GM12878 (cell line): ENCODE measurements at regions not wholly inside any gene's neighbourhood (a gene's known extent, or its start where the extent isn't known, plus 50 kb on each side); places are given as distances from the start of the nearest gene placed in this dataset.

Experiments used
- ATAC-seq: fragments of 200-7000 bp; cut with Tn5 transposase; 3 replicates; pipeline ENCODE4 v1.9.1; 2020; ENCODE audit warnings: mild to moderate bottlenecking, moderate library complexity
- BruUV-seq: library from RNA; stranded (reverse); fragments of 400-500 nt; replicated peaks from 2 replicates; lab custom pipeline; 2021; lab: Mats Ljungman, UMichigan
- CTCF ChIA-PET: fragments of 300-600 bp; sonication (Branson Sonifier 250); formaldehyde crosslinking; extraction: SDS; loops from one replicate; lab custom pipeline; 2021; ENCODE audit warnings: inconsistent platforms; lab: Yijun Ruan, JAX
- POLR2A ChIA-PET: fragments of 350-600 bp; formaldehyde crosslinking; extraction: SDS; loops from one replicate; lab custom pipeline; 2021; ENCODE audit warnings: inconsistent platforms; lab: Charles Lee
- RAD21 ChIA-PET: fragments of 300-600 bp; sonication (Branson Sonifier 250); formaldehyde crosslinking; loops from one replicate; lab custom pipeline; 2023; ENCODE audit warnings: antibody characterized with exemption; ENCODE audit not compliant: unreplicated experiment; lab: Charles Lee
- SMC1A ChIA-PET: fragments of 300-600 bp; sonication (Branson Sonifier 250); formaldehyde crosslinking; loops from one replicate; lab custom pipeline; 2023; ENCODE audit not compliant: unreplicated experiment, uncharacterized antibody; lab: Charles Lee
- DNase-seq: peaks from one replicate; pipeline ENCODE4 v3.0.0-alpha.2; 2011; ENCODE audit warnings: low read depth, low spot score
- FAIRE-seq: peaks from 3 replicates; lab custom pipeline; 2011; peaks lifted over from hg19 to GRCh38; lab: Jason Lieb, UNC
- H2AFZ ChIP-seq: 2 replicates; pipeline ENCODE4 v1.6.0; 2011; ENCODE audit warnings: low read depth, low read length, control low read depth; ENCODE audit not compliant: control insufficient read depth
- H3K27ac ChIP-seq: 2 replicates; pipeline ENCODE4 v1.5.1; 2011; ENCODE audit warnings: control low read depth; ENCODE audit not compliant: control insufficient read depth, insufficient read depth
- H3K27me3 ChIP-seq, 2 experiments: replicated peaks in 1 of 2; 2 replicates each; pipeline versions ENCODE4 v1.6.0 to v1.6.1; 2011; ENCODE audit warnings: low read length in 1 of 2; ENCODE audit not compliant: control insufficient read depth in 2 of 2, insufficient read depth in 2 of 2
- H3K36me3 ChIP-seq, 2 experiments: 2 replicates each; pipeline ENCODE4 v1.5.1; 2011; ENCODE audit warnings: low read length in 1 of 2; ENCODE audit not compliant: control insufficient read depth in 2 of 2, insufficient read depth in 2 of 2
- H3K4me1 ChIP-seq: 2 replicates; pipeline ENCODE4 v1.6.1; 2011; ENCODE audit warnings: mild to moderate bottlenecking, low read length, moderate library complexity, mixed read lengths; ENCODE audit not compliant: control insufficient read depth, insufficient read depth
- H3K4me2 ChIP-seq: 2 replicates; pipeline ENCODE4 v1.6.0; 2011; ENCODE audit warnings: control low read depth; ENCODE audit not compliant: control insufficient read depth, insufficient read depth
- H3K4me3 ChIP-seq: fragments of 200-600 bp; sonication (generic); 2 replicates; pipeline ENCODE4 v1.5.1; 2016
- H3K79me2 ChIP-seq: 2 replicates; pipeline ENCODE4 v1.6.0; 2011; ENCODE audit warnings: low read length; ENCODE audit not compliant: control insufficient read depth, insufficient read depth
- H3K9ac ChIP-seq: 2 replicates; pipeline ENCODE4 v1.8.0; 2011; ENCODE audit warnings: low read length, control low read depth, mixed read lengths; ENCODE audit not compliant: control insufficient read depth, insufficient read depth
- H3K9me3 ChIP-seq: replicated peaks from 3 replicates; pipeline ENCODE4 v1.5.1; 2011; ENCODE audit warnings: mild to moderate bottlenecking, low read length; ENCODE audit not compliant: control insufficient read depth, insufficient read depth
- H4K20me1 ChIP-seq: 2 replicates; pipeline ENCODE4 v1.6.0; 2011; ENCODE audit not compliant: control insufficient read depth, insufficient read depth
- CBX3 ChIP-seq: fragments of 200-600 bp; sonication (generic); IDR thresholded peaks from 2 replicates; pipeline ENCODE4 v1.6.1; 2016; ENCODE audit warnings: low read depth, borderline replicate concordance
- CHD4 ChIP-seq: fragments of 200-600 bp; sonication (generic); IDR thresholded peaks from 2 replicates; pipeline ENCODE4 v1.6.1; 2016; ENCODE audit warnings: mild to moderate bottlenecking
- ESRRA ChIP-seq: IDR thresholded peaks from 2 replicates; pipeline ENCODE4 v1.6.1; 2012; ENCODE audit warnings: mild to moderate bottlenecking, low read length, improper control_type of control experiment
- IRF3 ChIP-seq: fragments of 450-650 bp; IDR thresholded peaks from 2 replicates; pipeline ENCODE4 v1.6.1; 2014; ENCODE audit warnings: mild to moderate bottlenecking
- MLLT1 ChIP-seq: fragments of 450-650 bp; IDR thresholded peaks from 2 replicates; pipeline ENCODE4 v1.6.1; 2016; ENCODE audit warnings: mild to moderate bottlenecking
- PBX3 ChIP-seq: IDR thresholded peaks from 2 replicates; pipeline ENCODE4 v1.6.1; 2011; ENCODE audit warnings: mild to moderate bottlenecking, low read depth, low read length, moderate library complexity; ENCODE audit not compliant: insufficient replicate concordance
- POLR2AphosphoS5 ChIP-seq: IDR thresholded peaks from 2 replicates; pipeline ENCODE4 v1.6.1; 2011; ENCODE audit warnings: mild to moderate bottlenecking, low read length, inconsistent platforms
- ZBTB4 ChIP-seq: fragments of 450-650 bp; formaldehyde crosslinking; IDR thresholded peaks from 2 replicates; pipeline ENCODE4 v1.4.0; 2022; ENCODE audit warnings: mild to moderate bottlenecking, moderate library complexity
- WGBS: methylation state at CpG from one replicate; pipeline ENCODE4 v1.1.6; 2016; ENCODE audit warnings: low lambda C conversion rate; ENCODE audit not compliant: insufficient replicate concordance, insufficient coverage; ENCODE audit errors: missing lambda C conversion rate; 5-methylcytosine and 5-hydroxymethylcytosine counted together
- in situ Hi-C: fragments of 300-500 bp; cut with MboI; formaldehyde crosslinking; loops from 9 replicates; pipeline ENCODE4 v1.14.3; 2018; ENCODE audit warnings: mixed read lengths
- intact Hi-C: fragments of 100-400 bp; cut with micrococcal nuclease; formaldehyde crosslinking; loops from one replicate; pipeline ENCODE4 v1.14.2; 2022; ENCODE audit not compliant: unreplicated experiment
- TF ChIP-seq, protein P1 (sequence below): IDR thresholded peaks from 2 replicates; pipeline ENCODE4 v1.6.1; 2011; ENCODE audit warnings: low read depth, low read length, improper control_type of control experiment, borderline replicate concordance
- TF ChIP-seq, protein P2 (sequence below): IDR thresholded peaks from 2 replicates; pipeline ENCODE4 v1.6.1; 2012; ENCODE audit warnings: low read length, inconsistent platforms

DNA sequence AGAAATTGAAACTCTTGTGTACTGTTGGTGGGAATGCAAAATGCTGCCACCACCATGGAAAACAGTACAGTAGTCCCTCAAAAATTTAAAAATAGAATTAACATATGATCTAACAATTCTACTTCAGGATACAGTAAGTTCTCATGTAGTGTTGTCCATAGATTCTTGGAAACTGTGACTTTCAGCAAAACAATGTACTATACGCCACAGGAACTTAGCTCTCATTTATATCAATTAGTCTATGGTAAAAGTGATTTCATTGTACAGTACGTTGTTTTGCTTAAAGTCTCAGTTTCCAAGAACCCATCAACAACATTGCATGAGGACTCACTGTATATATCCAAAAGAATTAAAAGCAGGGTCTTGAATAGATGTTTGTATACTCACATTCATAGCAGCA lies 233.5 kb upstream of the GAS1 start:
- no peaks in the 10 kb centered on the region; the same call in 1 of the 3 replicates for H3K9me3 ChIP-seq
- no peaks in the 10 kb centered on the region for H3K79me2 ChIP-seq
- H3K36me3 ChIP-seq = no peaks in the 10 kb centered on the region
- in situ Hi-C loops = no loop called here
- no peak overlapping the region for H2AFZ ChIP-seq
- FAIRE-seq (no peak), ATAC-seq (no peak), DNase-seq (no peak)
- TF ChIP-seq MLLT1 (no peak), CHD4 (no peak), ESRRA (no peak), CBX3 (no peak), POLR2AphosphoS5 (no peak), PBX3 (no peak), ZBTB4 (CRISPR knock-in tag) (no peak), IRF3 (no peak)
- TF ChIP-seq, protein P1, sequence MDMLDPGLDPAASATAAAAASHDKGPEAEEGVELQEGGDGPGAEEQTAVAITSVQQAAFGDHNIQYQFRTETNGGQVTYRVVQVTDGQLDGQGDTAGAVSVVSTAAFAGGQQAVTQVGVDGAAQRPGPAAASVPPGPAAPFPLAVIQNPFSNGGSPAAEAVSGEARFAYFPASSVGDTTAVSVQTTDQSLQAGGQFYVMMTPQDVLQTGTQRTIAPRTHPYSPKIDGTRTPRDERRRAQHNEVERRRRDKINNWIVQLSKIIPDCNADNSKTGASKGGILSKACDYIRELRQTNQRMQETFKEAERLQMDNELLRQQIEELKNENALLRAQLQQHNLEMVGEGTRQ = no peak
- TF ChIP-seq, protein P2, sequence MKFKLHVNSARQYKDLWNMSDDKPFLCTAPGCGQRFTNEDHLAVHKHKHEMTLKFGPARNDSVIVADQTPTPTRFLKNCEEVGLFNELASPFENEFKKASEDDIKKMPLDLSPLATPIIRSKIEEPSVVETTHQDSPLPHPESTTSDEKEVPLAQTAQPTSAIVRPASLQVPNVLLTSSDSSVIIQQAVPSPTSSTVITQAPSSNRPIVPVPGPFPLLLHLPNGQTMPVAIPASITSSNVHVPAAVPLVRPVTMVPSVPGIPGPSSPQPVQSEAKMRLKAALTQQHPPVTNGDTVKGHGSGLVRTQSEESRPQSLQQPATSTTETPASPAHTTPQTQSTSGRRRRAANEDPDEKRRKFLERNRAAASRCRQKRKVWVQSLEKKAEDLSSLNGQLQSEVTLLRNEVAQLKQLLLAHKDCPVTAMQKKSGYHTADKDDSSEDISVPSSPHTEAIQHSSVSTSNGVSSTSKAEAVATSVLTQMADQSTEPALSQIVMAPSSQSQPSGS = no peak
- no peak overlapping the region for H3K27ac ChIP-seq
- no peak overlapping the region for H3K4me2 ChIP-seq
- BruUV-seq = no TSS peak
- no peaks in the 10 kb centered on the region for H4K20me1 ChIP-seq
- no peaks in the 10 kb centered on the region for H3K27me3 ChIP-seq
- WGBS = 72% methylated on average over 2 of the region's 2 CpGs
- H3K4me1 ChIP-seq = no peaks in the 10 kb centered on the region
- SMC1A ChIA-PET = interaction anchor here (1.1 to 1.6 kb wide), 2 partner anchors 7 to 9 kb away, joined by 3 read pairs; no protein-coding TSS in a partner anchor
- CTCF ChIA-PET = interaction anchor here (1.6 kb wide), 1 partner anchor 13 kb away, joined by 3 read pairs; no protein-coding TSS in a partner anchor
- intact Hi-C loops = no loop called here
- POLR2A ChIA-PET = no interaction called here
- RAD21 ChIA-PET = no interaction called here
- no peak overlapping the region for H3K9ac ChIP-seq
- no peak overlapping the region for H3K4me3 ChIP-seq
